Ishikawa (cell line): ENCODE measurements at regions not wholly inside any gene's neighbourhood (a gene's known extent, or its start where the extent isn't known, plus 50 kb on each side); places are given as distances from the start of the nearest gene placed in this dataset.

Experiments
- CEBPB ChIP-seq: IDR thresholded peaks from 2 replicates; pipeline ENCODE4 v1.6.1; 2012
- CREB1 ChIP-seq: IDR thresholded peaks from 2 replicates; pipeline ENCODE4 v1.6.1; 2012; ENCODE audit warnings: low read depth
- EGR1 ChIP-seq: IDR thresholded peaks from 2 replicates; pipeline ENCODE4 v1.6.1; 2012
- EP300 ChIP-seq: IDR thresholded peaks from 2 replicates; pipeline ENCODE4 v1.6.1; 2012; ENCODE audit warnings: borderline replicate concordance
- FOXM1 ChIP-seq: IDR thresholded peaks from 2 replicates; pipeline ENCODE4 v1.6.1; 2012; ENCODE audit warnings: low read depth, borderline replicate concordance
- MAX ChIP-seq: IDR thresholded peaks from 2 replicates; pipeline ENCODE4 v1.6.1; 2012
- NFIC ChIP-seq: IDR thresholded peaks from 2 replicates; pipeline ENCODE4 v1.6.1; 2012
- RAD21 ChIP-seq: IDR thresholded peaks from 2 replicates; pipeline ENCODE4 v1.6.1; 2012; ENCODE audit warnings: low read depth
- REST ChIP-seq: IDR thresholded peaks from 2 replicates; pipeline ENCODE4 v1.6.1; 2012; ENCODE audit warnings: low read depth, mild to moderate bottlenecking
- TAF1 ChIP-seq: IDR thresholded peaks from 2 replicates; pipeline ENCODE4 v1.6.1; 2012; ENCODE audit warnings: low read depth, mild to moderate bottlenecking
- TEAD4 ChIP-seq: IDR thresholded peaks from 2 replicates; pipeline ENCODE4 v1.6.1; 2012
- USF1 ChIP-seq: IDR thresholded peaks from 2 replicates; pipeline ENCODE4 v1.6.1; 2012
- YY1 ChIP-seq: IDR thresholded peaks from 2 replicates; pipeline ENCODE4 v1.6.1; 2012; ENCODE audit warnings: low read depth
- ZBTB7A ChIP-seq: IDR thresholded peaks from 2 replicates; pipeline ENCODE4 v1.6.1; 2012; ENCODE audit warnings: low read depth

GRCh38 chr6:112525749-112526148, 178.6 kb downstream of the RFPL4B start:
- no peak for TF ChIP-seq YY1
- no peak for TF ChIP-seq CREB1
- no peak for TF ChIP-seq TAF1
- TF ChIP-seq USF1, result no peak
- TF ChIP-seq RAD21, result no peak
- TF ChIP-seq MAX, result no peak
- TF ChIP-seq REST, result no peak
- TF ChIP-seq CEBPB, result no peak
- no peak for TF ChIP-seq NFIC
- no peak for TF ChIP-seq EP300
- no peak for TF ChIP-seq TEAD4
- TF ChIP-seq FOXM1, result no peak
- no peak for TF ChIP-seq EGR1
- TF ChIP-seq ZBTB7A, result no peak
